ENCODE measurements at regions not wholly inside any gene's neighbourhood (a gene's known extent, or its start where the extent isn't known, plus 50 kb on each side); places are given as distances from the start of the nearest gene placed in this dataset.

DNA sequence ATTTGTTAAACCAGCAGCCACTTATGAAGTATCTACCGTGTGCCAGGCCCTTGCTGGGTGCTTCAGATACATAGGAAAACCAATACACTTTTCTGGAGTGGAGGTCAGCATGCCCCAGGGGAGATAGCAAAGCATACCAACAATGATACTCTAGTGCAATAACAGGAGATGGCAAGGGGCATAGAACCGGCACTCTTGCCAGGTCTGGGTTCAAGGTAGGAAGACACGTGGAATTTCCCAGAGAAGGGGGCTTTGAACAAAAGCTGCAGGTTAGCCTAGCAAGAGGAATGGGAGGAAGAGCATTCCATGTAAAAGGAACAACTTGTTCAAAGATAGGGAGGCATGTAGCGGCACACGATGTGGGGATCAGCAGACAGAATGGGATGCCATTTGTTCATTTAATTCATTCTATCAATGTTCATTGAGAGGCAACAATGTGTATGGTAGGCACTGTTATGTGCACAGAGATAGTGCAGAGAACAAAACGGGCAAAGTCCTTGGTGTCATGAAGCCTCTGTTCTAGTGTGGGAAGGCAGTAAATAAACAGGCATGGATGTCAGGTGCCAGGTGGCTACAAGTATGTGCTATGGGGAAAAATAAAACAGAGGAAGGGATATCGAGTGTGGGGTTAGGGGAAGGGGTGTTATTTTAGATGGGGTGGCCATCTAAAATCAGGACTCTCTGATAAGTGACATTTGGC, 162.6 kb upstream of the E2F8 start:
- no peak for DNase-seq (ENCODE audit: low read depth in 2 of 2)

DNA sequence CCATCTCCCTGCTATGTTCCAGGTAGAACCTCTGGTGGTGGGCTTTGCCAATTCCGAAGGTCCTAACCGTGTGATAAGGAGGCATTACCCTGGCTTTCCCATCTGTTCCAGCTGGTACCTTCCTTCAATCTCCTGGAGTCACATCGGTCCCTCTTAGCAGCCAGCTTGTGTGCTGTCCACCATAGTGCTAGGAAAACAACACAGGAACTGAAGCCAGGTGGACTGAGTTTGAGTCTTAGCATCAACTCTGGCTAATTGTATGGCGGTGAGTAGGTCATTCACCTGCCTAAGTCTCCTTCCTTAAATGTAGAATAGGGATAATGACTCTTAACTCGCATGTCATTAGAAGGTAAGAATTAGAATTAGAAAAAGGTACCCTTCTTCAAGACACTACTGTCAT, 159.6 kb upstream of the E2F8 start:
- no peak for DNase-seq (ENCODE audit: low read depth in 2 of 2)

DNA sequence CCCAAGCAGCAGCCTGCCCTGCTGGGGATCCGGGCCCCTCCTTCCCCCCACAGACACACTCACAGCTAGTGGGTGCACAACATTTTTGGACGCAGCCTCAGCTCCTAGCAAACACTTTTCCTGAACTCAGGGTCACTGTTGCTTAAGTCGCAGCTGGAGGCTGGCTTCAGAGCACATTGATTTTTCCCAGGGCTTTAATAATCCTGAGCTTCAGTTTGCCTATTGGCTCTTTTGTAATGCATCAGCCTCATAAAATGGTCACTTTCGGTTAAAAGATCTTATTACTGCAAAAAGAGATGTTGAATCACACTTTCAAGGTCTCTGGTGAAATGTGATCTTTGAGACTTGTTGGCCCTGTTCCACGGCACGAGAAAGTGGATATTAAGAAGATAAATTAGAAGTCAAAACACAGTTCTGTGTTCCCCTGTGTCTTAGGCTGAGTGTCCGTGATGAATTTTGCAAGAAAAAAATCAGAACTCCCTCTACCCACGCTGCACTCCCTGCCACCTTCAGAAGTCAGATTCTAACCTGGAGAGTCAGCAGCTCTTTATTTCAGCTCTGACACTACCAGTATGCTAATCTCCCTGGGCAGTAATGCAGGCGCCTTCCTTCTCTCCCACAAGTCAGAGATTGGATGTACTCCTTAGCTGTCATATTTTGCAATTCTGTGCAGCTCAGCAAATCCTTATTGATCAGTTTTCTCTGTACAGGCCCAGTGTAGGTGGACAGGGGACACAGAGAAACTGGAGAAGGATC, 158.2 kb upstream of the E2F8 start:
- DNase-seq (ENCODE audit: low read depth in 2 of 2): no peak

DNA sequence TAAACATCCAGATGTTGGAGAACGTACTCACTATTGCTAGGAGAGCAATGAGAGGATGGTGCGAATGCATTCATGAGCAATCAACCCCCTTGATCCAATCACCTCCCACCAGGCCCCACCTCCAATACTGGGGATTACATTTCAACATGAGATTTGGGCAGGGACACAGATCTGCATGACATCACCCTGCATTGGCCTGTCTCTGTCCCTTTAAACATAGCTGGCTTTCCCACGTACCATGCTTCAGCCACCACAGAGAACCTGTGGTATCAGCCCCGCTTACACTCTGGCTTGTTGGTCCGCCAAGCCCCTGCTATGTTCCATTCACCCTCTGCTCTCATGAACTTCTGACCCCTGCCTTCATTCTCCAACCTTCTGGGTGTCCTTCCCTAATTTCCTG, 157.5 kb upstream of the E2F8 start:
- no peak for DNase-seq (ENCODE audit: low read depth in 2 of 2)

DNA sequence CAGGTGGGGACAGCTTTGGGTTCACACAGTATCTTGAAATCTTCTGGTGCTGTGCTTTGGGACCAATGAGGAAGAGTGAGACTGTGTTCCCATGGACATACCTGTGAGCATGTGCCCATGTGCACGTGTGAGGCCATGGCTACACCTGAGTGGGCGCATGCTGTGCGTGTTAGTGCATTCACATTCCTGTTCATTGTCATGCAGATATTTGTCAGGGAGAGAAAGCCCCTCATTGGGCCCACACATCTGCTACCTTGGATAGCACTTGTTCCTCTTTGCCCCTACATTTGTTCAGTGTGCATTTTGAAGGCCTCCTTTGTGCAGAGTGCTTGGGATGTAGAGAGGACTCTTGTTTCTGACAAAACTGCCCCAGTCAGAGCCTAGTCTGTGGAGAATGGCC, 154.3 kb upstream of the E2F8 start:
- no peak for DNase-seq (ENCODE audit: low read depth in 2 of 2)

DNA sequence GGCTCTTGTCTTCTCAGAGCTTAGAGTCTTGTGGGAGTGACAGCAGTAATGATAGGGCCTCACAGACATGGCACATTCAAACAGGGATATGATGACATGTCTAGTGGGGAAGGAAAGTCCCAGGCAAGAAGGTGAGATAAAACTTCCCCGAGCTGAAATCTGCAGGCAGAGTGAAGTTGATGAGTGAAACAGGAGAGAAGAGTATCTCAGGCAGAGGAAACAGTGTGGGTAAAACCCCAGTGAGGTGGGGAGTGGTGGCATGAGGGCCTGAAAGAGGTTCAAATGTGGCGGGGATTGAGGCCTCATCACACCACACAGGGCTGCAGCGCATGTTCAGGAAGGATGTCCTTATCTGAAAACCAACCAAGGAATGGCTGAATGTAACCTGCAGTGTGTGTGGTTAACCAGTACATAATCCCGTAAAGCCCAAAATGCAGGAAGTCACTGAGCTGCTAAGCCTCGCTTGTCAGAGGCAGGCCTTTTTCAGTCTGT, 153.8 kb upstream of the E2F8 start:
- no peak for DNase-seq (ENCODE audit: low read depth in 2 of 2)

DNA sequence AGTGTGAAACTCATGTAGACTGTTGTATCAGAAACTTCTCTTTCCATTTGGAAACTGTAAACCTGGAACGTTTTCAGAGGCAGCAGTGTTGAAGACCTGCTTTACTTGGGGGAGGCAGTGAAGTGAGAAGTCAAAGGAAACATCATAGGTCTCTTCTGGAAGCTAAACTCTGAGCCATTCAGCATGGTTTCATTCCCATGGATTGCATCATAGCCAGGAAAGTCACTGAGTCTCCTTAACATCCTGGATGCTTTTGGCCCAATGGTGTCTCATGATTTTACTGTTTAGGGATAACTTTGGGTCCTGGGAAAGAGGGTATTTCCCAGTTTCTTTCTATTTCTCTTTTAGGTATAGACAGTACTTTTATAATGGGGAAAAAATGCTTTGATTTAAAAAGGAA, 153.2 kb upstream of the E2F8 start:
- no peak for DNase-seq (ENCODE audit: low read depth in 2 of 2)

DNA sequence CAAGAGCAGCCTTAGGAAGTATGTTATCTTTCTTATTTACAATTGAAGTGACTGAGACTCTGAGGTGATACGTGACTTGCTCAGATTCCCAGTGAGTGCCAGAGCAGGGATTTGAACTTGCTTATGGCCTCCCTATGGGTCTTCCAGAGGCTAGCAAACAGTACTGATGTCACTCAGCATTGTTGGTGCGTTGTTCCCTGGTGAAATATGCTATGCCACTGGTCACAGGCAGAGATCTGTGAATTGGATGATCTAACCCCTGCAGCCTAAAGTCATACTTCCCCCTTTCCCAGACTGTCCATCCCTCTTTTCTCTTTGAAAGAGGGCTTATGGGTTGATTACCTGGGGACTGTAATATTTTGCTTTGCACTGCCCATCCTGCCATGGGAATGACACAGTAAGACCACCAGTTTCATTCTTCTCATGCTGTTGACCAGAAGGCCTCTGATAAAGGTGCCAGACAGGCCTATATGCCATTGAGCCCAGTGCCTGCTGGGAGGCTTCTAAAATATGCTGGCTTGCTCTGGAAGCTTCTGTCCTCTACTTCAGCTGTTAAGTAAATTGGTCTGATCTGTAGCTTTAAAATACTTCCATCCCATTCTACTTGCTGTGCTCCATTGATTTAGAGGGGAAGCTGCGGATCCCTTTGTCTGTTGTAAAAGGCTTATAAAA, 152.2 kb upstream of the E2F8 start:
- no peak for DNase-seq (ENCODE audit: low read depth in 2 of 2)

DNA sequence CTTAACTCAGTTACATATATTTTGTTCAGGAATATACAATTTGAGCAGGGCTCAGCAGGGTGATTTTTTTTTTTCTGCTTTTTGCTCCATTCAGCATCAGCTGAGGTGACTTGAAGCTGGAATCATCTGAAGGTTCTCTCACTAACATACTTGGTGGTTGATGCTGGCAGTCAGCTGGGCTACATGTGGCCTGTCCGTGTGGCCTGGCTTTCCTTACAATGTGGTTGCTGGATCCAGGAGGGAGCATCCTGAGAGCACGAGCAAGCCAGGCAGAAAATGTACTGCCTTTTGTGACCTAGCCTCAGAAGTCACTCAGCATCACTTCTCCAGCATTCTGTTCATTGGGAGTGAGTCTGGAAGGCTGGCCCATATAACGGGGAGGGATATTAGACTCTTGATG, 151.6 kb upstream of the E2F8 start:
- DNase-seq (ENCODE audit: low read depth in 2 of 2): no peak

DNA sequence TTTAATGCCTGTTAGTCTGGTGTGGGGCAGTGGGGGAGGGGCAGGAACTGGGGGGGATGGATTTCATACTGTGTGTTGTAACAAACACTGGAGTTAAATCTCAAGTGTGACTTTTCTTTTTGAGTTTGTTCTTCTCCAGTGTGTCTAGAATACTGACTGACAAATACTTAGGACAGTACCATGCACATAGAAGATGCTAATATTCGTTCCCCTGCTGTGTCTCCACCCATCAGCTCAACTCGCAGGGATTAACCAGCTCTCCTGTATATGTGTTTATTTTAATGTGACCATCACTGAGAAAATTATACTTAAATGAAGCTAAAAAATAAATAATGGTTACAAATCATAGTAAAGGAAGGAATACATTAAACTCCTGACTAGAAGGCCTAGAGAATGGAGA, 150.9 kb upstream of the E2F8 start:
- no peak for DNase-seq (ENCODE audit: low read depth in 2 of 2)

DNA sequence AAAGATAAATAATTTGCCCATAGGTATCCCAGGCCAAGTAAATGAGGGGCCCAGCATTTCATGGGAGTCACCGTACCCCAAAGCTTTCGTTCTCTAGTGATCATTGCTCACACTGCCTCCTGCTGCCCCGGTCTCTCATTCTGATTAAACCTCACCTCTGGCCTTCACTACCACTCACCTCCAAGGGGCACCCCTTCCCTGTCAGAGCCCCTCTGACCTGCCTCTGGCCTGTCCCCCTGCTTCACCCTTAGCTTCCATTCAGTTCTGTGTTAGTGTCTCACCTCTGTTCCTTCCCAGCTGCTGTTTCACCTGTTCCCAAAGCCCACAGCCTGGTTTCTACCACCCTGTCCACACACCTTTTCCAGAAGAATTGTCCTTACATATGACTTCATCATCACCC, 150.3 kb upstream of the E2F8 start:
- no peak for DNase-seq (ENCODE audit: low read depth in 2 of 2)

DNA sequence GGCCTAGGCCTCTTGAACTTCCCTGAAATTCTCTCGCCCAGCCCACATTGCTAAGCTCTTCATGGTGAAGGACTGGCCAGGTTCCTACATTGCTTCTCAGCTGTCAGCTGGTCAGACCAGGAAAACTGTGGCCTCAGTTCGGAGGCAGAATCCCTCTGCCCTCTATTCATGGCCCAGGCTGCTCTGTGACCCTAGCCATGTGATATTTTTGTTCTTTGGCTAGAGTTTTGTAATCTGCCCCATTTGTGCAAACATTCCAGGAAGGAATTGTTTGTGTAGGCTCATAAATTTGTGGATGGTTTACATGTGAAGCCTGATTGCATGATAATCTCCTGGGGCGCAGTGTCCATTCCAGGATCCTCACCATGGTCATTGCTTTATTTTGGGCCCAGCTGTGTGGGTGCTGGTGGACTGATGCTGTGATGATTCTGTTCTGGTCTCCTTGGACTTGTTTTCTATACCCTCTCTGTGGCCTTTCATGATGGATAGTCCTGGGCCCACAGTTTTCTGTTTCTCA, 149.1 kb upstream of the E2F8 start:
- DNase-seq (ENCODE audit: low read depth in 2 of 2): no peak

DNA sequence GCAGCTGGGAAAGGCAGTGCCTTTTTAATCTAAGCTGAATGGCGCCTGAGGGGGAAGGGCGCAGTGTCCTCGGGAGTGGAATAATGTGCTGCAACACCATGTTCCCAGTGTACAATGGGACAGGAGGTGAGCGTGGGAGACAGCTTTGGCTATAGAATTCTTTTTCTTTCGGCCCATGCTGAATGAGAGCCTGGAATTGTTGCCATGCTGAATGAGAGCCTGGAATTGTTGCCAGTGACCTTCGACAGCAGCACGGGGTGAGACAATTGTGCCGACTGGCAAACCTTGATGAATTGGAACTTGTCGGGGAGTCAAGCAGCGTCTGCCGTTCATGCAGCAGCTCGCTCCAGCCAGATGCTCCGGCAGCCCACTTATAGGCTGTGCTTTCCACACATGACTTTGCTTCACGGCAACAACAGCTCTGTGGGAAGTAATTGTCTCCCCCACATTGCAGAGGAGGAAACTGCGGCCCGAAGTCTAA, 141.4 kb upstream of the E2F8 start:
- no peak for DNase-seq (ENCODE audit: low read depth in 2 of 2)

DNA sequence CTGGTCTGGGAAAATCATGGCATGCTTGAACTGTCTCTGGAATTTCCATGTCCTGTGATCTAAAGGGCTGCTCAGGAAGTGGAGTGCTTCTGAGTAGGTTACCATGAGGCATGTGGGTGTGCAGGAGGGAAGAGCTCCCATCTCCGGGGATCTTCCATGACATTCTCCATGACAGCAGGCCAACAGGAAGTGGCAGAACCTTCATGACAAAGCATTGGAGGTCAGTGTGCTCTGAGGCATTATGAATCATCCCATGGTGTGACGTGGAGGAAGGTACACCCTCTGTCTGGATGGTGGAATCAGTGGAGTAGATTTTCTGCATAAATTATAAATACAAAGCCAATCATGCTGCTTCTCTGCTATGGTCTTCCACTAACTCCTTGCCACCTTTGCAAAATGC, 139.6 kb upstream of the E2F8 start:
- DNase-seq (ENCODE audit: low read depth in 2 of 2): no peak

DNA sequence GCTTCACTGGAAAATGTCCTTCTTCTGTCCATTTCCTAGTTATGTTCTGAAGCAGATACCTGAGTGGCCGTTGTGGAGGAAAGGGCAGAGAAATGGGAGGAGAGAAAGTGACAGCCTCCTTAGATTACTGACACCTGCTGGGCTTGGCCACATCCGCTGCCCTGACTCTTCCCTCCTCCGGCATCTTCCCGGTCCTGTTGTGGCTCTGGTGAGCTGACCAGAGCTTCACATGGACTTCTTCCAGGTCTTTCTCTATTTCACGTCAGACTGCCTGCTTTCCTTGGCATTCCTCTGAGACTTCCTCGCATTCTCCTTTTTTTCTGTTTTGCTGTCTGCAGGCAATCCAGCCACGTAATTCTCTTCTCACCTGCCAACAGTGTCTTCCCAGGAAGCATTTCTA, 138.7 kb upstream of the E2F8 start:
- no peak for DNase-seq (ENCODE audit: low read depth in 2 of 2)

DNA sequence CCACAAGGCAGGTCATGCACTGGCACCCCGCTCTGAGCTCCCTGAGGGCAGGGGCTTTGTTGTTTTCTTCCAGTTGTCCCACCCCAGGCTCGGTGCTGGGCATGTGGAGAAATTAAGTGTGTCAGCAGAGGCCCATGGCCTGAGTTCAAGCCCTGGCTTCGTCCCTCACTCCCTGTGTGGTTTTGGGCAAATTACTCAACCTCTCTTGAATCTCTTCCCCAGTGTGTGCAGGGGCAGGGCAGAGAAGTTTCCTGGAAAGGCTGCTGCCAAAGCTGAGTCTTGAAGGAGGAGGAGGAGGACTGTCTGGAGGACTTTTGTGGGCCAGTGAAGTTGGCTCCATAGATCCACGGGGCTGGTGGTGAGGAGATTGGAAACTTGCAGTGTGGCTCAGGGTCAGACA, 138.1 kb upstream of the E2F8 start:
- no peak for DNase-seq (ENCODE audit: low read depth in 2 of 2)

DNA sequence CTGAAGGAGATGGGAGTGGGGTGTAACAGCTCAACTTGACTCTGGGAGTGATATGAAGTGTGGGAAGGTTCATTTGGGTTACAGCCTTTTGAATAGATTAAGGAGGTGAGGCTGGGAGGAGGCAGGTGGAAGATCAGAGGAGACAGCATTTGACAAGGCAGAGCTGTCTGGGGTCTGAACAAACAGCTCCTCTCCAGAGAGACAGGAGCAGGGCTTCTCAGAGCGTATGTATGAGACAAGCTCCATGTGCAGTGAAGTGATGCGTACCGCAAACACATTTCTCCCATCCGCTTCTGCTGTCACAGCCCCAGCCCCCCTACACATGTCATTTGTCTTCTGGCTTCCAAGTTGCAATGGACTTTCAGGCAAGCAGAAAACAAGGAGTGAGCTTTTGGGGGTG, 137.1 kb upstream of the E2F8 start:
- no peak for DNase-seq (ENCODE audit: low read depth in 2 of 2)

DNA sequence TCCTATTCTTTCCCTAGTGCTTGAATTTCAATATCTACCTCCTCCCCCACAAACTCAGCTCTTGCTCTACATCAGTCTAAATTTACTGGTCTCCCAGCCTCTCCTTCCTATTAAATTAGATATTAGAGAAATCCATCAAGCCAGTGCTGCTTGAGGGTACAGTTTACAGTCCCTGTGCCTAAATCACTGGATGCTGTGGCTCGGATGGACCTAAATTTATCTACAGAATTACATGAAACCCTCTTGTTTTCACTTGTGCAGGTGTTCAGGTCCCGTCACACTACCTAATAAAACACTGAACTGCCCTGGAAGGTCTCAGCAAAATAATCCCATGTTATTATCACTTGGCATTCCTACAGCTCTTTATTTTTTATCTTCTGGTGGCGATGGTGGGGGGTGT, 134.7 kb upstream of the E2F8 start:
- no peak for DNase-seq (ENCODE audit: low read depth in 2 of 2)

DNA sequence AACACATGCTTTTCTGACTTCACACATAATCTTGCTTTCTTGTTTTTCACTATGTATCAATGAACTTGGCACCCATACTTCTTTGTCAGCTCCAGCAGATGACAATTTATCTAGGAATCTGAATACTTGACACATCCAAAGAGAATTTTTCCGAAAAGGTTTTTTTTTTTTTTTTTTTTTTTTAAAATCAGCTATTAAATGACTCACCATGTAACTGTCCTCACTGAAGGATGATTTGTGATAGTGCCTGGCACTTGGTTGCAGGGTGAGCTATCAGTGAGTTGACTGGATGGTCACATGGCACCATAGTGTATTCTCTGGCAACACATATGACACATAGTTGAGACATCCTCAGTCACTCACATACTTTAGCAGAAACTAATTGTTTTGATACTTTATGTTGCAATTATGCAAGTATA, 133.4 kb upstream of the E2F8 start:
- DNase-seq (ENCODE audit: low read depth in 2 of 2): no peak

DNA sequence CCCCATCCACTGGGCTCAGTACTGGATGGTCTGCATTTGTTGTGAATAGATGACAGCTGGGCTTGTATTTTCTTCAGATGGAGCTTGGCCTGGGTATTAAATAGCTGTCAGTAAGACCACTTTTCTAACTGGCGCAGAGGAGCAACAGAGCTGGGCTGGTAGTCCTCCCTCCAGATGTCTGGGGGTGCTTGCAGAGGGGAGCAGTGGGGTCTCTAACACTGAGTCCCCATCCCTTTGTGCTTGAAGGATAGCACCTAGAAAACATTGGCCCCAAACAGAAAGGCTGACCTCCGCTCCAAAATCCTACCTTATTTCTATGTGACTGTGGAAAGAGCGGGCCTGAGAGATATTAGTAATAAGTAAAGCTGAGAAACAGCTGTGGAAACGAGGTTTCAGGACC, 131.6 kb upstream of the E2F8 start:
- DNase-seq (ENCODE audit: low read depth in 2 of 2): no peak

DNA sequence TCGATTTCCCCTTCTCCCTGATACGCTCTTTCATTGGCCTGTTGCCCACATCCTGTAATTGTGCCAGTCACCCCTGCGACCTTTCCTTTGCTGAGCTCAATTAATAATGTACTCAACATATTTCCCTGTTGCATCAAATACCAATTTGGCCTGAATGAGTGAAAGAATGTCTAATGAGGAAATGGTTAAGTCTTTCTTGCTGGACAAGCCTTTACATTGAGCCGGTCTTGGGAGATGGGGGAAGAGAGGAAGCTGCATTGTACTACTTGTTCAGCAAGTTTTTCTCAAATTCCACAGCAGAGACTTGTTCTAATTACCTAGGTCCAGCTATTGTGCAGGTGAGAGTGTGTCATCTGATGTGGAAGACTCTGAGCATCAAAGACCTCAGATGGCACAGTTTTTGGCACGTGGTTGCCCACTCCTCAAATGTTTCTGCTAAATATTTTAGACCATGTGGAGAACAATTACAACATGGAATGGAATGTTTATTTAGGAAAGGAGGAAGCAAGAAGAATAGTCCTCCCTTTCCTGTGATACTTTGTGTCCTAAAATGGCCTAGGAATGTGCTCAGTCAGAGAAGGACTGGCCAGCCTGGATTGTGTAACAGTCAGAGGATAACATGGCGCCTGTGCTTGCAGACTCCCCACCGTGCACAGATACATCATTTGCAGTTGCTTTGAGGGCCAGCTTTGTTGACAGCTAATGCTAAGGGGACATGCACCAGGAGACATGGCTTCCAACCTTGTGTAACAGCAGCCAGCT, 129.5 kb upstream of the E2F8 start:
- DNase-seq (ENCODE audit: low read depth in 2 of 2): no peak
